ENCODE measurements at regions not wholly inside any gene's neighbourhood (a gene's known extent, or its start where the extent isn't known, plus 50 kb on each side); places are given as distances from the start of the nearest gene placed in this dataset.

DNA sequence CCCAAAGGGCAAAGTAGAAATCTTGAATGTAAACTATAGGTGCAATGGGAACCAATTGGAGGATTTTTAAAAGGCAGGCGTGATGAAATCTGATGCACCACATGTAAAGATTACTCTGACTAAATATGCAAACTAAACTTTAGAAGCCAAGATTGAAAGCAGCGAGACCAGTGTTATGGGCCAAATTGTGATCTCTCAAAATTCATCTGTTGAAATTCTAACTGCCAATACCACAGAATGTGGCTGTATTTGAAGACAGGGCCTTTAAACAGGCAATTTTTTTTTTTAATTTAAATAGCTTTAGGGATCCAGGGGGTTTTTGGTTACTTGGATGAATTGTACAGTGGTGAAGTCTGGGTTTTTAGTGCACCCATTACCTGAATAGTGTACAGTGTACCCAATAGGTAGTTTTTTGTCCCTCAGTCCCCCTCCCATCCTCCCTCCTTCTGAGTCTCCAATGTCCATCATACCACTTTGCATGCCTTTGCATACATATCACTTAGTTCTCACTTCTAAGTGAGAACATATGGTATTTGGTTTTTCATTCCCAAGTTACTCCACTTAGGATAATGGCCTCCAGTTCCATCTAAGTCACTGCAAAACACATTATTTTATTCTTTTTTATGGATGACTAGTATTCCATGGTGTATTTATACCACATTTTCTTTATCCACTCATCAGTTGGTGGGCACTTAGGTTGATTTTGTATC, 69.7 kb downstream of the DRD1 start:
- no peak for TF ChIP-seq POLR2A (IDR thresholded peaks at IDR 0.05)
- TF ChIP-seq CTCF (IDR thresholded peaks at IDR 0.05), result no peak

All from right lobe of liver (tissue), 4 donors.